Brain pericyte (primary cell): ENCODE measurements at regions not wholly inside any gene's neighbourhood (a gene's known extent, or its start where the extent isn't known, plus 50 kb on each side); places are given as distances from the start of the nearest gene placed in this dataset.
A peak's percentile ranks its signal among the peaks of the same experiment; 100 is the strongest.

Source experiments
- DNase-seq: peaks from one replicate; pipeline ENCODE4 v3.0.0-alpha.2; 2012; ENCODE audit warnings: low read depth, low spot score

GRCh38 chr13:51518827-51519226, 65.4 kb upstream of the WDFY2 start:
- DNase-seq: no peak

GRCh38 chr13:51519771-51520216, 64.5 kb upstream of the WDFY2 start:
- DNase-seq: no peak

- peak; percentile 43 for DNase-seq
These were observed 63.7 kb upstream of the WDFY2 start for GRCh38 chr13:51520524-51520923.

- DNase-seq: no peak
These were observed 61.2 kb upstream of the WDFY2 start for GRCh38 chr13:51523082-51523518.

GRCh38 chr13:51524312-51524711, 60.0 kb upstream of the WDFY2 start:
- DNase-seq: no peak

- DNase-seq: no peak
These were observed 59.3 kb upstream of the WDFY2 start for GRCh38 chr13:51524829-51525566.

GRCh38 chr13:51525567-51526167, 58.6 kb upstream of the WDFY2 start:
- no peak for DNase-seq

GRCh38 chr13:51526202-51526601, 58.1 kb upstream of the WDFY2 start:
- no peak for DNase-seq

GRCh38 chr13:51532736-51533197, 51.5 kb upstream of the WDFY2 start:
- no peak for DNase-seq

- DNase-seq: no peak
These were observed 50.0 kb upstream of the WDFY2 start for GRCh38 chr13:51534041-51534817.
